Lower lobe of right lung (tissue), 2 donors: ENCODE measurements at regions not wholly inside any gene's neighbourhood (a gene's known extent, or its start where the extent isn't known, plus 50 kb on each side); places are given as distances from the start of the nearest gene placed in this dataset.

Experiments used
- ATAC-seq, 2 donors: fragments of 200-7000 bp; cut with Tn5 transposase; one replicate each; pipeline ENCODE4 v1.9.1; 2020 to 2022; ENCODE audit warnings: mild to moderate bottlenecking in 2 of 2, moderate library complexity in 2 of 2
- DNase-seq: peaks from one replicate; pipeline ENCODE4 v3.0.0-alpha.2; 2020
- H3K27ac ChIP-seq: fragments of 200-600 bp; one replicate; pipeline ENCODE4 v1.8.0; 2022
- H3K27me3 ChIP-seq: fragments of 200-600 bp; one replicate; pipeline ENCODE4 v1.8.0; 2022; ENCODE audit warnings: low read depth
- H3K36me3 ChIP-seq: fragments of 200-600 bp; one replicate; pipeline ENCODE4 v1.8.0; 2022; ENCODE audit warnings: mild to moderate bottlenecking
- H3K4me1 ChIP-seq: fragments of 200-600 bp; one replicate; pipeline ENCODE4 v1.8.0; 2022
- H3K4me3 ChIP-seq: fragments of 200-600 bp; one replicate; pipeline ENCODE4 v1.8.0; 2022; ENCODE audit warnings: mild to moderate bottlenecking
- H3K9me3 ChIP-seq: fragments of 200-600 bp; one replicate; pipeline ENCODE4 v1.8.0; 2022
- CTCF ChIP-seq: fragments of 200-600 bp; IDR thresholded peaks from one replicate; pipeline ENCODE4 v1.8.0; 2022; ENCODE audit warnings: antibody characterized with exemption, mild to moderate bottlenecking
- intact Hi-C: fragments of 100-400 bp; cut with DNase I; formaldehyde crosslinking; loops from one replicate; pipeline ENCODE4 v1.11.0; 2022
- donor health status: DM: no; HTN: yes; CAD: no; lungs with severe emphysema.

- Histone ChIP-seq H3K4me3 (no peak overlapping the region), H3K27ac (no peak overlapping the region), H3K27me3 (no peaks in the 10 kb centered on the region), H3K4me1 (no peaks in the 10 kb centered on the region), H3K36me3 (no peaks in the 10 kb centered on the region), H3K9me3 (no peaks in the 10 kb centered on the region)
- DNase-seq (no peak), ATAC-seq (no peak)
- intact Hi-C loops: no loop called here
- TF ChIP-seq CTCF: no peak
Observed at GRCh38 chr13:34167347-34167746, 349.4 kb downstream of the RFC3 start.

- no peak for ATAC-seq
- Histone ChIP-seq H3K9me3 (no peaks in the 10 kb centered on the region), H3K27me3 (no peaks in the 10 kb centered on the region), H3K4me1 (no peaks in the 10 kb centered on the region), H3K36me3 (no peaks in the 10 kb centered on the region), H3K4me3 (no peak overlapping the region), H3K27ac (no peak overlapping the region)
- intact Hi-C loops: no loop called here
- no peak for DNase-seq
- TF ChIP-seq CTCF: no peak
Observed at GRCh38 chr13:34172048-34172447, 354.1 kb downstream of the RFC3 start.

GRCh38 chr13:34174671-34175145 is 356.8 kb downstream of the RFC3 start:
- no peaks in the 10 kb centered on the region for H3K4me1 ChIP-seq
- no peaks in the 10 kb centered on the region for H3K27me3 ChIP-seq
- no peaks in the 10 kb centered on the region for H3K9me3 ChIP-seq
- H3K4me3 ChIP-seq: no peak overlapping the region
- H3K27ac ChIP-seq: no peak overlapping the region
- DNase-seq (no peak), ATAC-seq (no peak)
- no peak for TF ChIP-seq CTCF
- no peaks in the 10 kb centered on the region for H3K36me3 ChIP-seq
- intact Hi-C loops: no loop called here

GRCh38 chr13:34175551-34175950 is 357.6 kb downstream of the RFC3 start:
- H3K36me3 ChIP-seq: no peaks in the 10 kb centered on the region
- ATAC-seq (no peak), DNase-seq (no peak)
- H3K4me3 ChIP-seq: no peak overlapping the region
- no peaks in the 10 kb centered on the region for H3K4me1 ChIP-seq
- H3K27me3 ChIP-seq: no peaks in the 10 kb centered on the region
- intact Hi-C loops: no loop called here
- H3K9me3 ChIP-seq: no peaks in the 10 kb centered on the region
- no peak for TF ChIP-seq CTCF
- no peak overlapping the region for H3K27ac ChIP-seq

GRCh38 chr13:34176633-34177032 is 358.7 kb downstream of the RFC3 start:
- ATAC-seq (no peak), DNase-seq (no peak)
- no peaks in the 10 kb centered on the region for H3K9me3 ChIP-seq
- no peak for TF ChIP-seq CTCF
- H3K4me1 ChIP-seq: no peaks in the 10 kb centered on the region
- no peak overlapping the region for H3K27ac ChIP-seq
- H3K27me3 ChIP-seq: no peaks in the 10 kb centered on the region
- no peaks in the 10 kb centered on the region for H3K36me3 ChIP-seq
- intact Hi-C loops: no loop called here
- H3K4me3 ChIP-seq: no peak overlapping the region

- no peak for DNase-seq
- no peak for TF ChIP-seq CTCF
- Histone ChIP-seq H3K36me3 (no peaks in the 10 kb centered on the region), H3K4me1 (no peaks in the 10 kb centered on the region), H3K4me3 (no peak overlapping the region), H3K9me3 (no peaks in the 10 kb centered on the region), H3K27ac (no peak overlapping the region), H3K27me3 (no peaks in the 10 kb centered on the region)
- ATAC-seq: no peak
- intact Hi-C loops: no loop called here
Observed at GRCh38 chr13:34179481-34179880, 361.5 kb downstream of the RFC3 start.
